ENCODE measurements at regions not wholly inside any gene's neighbourhood (a gene's known extent, or its start where the extent isn't known, plus 50 kb on each side); places are given as distances from the start of the nearest gene placed in this dataset.

- TF ChIP-seq, protein P1, sequence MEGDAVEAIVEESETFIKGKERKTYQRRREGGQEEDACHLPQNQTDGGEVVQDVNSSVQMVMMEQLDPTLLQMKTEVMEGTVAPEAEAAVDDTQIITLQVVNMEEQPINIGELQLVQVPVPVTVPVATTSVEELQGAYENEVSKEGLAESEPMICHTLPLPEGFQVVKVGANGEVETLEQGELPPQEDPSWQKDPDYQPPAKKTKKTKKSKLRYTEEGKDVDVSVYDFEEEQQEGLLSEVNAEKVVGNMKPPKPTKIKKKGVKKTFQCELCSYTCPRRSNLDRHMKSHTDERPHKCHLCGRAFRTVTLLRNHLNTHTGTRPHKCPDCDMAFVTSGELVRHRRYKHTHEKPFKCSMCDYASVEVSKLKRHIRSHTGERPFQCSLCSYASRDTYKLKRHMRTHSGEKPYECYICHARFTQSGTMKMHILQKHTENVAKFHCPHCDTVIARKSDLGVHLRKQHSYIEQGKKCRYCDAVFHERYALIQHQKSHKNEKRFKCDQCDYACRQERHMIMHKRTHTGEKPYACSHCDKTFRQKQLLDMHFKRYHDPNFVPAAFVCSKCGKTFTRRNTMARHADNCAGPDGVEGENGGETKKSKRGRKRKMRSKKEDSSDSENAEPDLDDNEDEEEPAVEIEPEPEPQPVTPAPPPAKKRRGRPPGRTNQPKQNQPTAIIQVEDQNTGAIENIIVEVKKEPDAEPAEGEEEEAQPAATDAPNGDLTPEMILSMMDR (IDR thresholded peaks at IDR 0.05; ENCODE audit: borderline replicate concordance, extremely low read depth, insufficient read depth) = no peak
- Histone ChIP-seq H3K9me3 (ENCODE audit: control insufficient read depth in 2 of 3, insufficient read depth in 1 of 3, low read length in 3 of 3) (no peaks in the 10 kb centered on the region), H3K4me1 (ENCODE audit: control insufficient read depth in 2 of 3, insufficient read depth in 2 of 3, low read depth in 1 of 3, low read length in 3 of 3) (no peaks in the 10 kb centered on the region), H3K9ac (ENCODE audit: low read length in 3 of 3) (no peak overlapping the region), H3K4me3 (ENCODE audit: low read length in 3 of 3) (no peak overlapping the region), H3K27ac (ENCODE audit: low read depth in 2 of 2, low read length in 2 of 2) (no peak overlapping the region), H3K27me3 (ENCODE audit: control insufficient read depth, insufficient read depth, low read length) (no peaks in the 10 kb centered on the region), H3K36me3 (ENCODE audit: control insufficient read depth in 2 of 3, insufficient read depth in 3 of 3, low read length in 3 of 3) (no peaks in the 10 kb centered on the region)
- DNase-seq = peak in 3 of 5 donors; percentile 26 to 40 (median 27)
- no peak for FAIRE-seq
- intact Hi-C loops (cut with DNase I) = no loop called here
Observed at GRCh38 chr4:124483048-124483906, 229.3 kb downstream of the ANKRD50 start.

GRCh38 chr4:124484008-124484407 lies 228.5 kb downstream of the ANKRD50 start:
- no peak overlapping the region for H3K27ac ChIP-seq (ENCODE audit: low read depth in 2 of 2, low read length in 2 of 2)
- H3K4me1 ChIP-seq (ENCODE audit: control insufficient read depth in 2 of 3, insufficient read depth in 2 of 3, low read depth in 1 of 3, low read length in 3 of 3) = no peaks in the 10 kb centered on the region
- no peak for DNase-seq
- H3K9me3 ChIP-seq (ENCODE audit: control insufficient read depth in 2 of 3, insufficient read depth in 1 of 3, low read length in 3 of 3) = no peaks in the 10 kb centered on the region
- H3K27me3 ChIP-seq (ENCODE audit: control insufficient read depth, insufficient read depth, low read length) = no peaks in the 10 kb centered on the region
- TF ChIP-seq, protein P1 (IDR thresholded peaks at IDR 0.05; ENCODE audit: borderline replicate concordance, extremely low read depth, insufficient read depth) = no peak
- H3K36me3 ChIP-seq (ENCODE audit: control insufficient read depth in 2 of 3, insufficient read depth in 3 of 3, low read length in 3 of 3) = no peaks in the 10 kb centered on the region
- no peak for FAIRE-seq
- no peak overlapping the region for H3K4me3 ChIP-seq (ENCODE audit: low read length in 3 of 3)
- H3K9ac ChIP-seq (ENCODE audit: low read length in 3 of 3) = no peak overlapping the region
- intact Hi-C loops (cut with DNase I) = no loop called here

- no peak overlapping the region for H3K4me3 ChIP-seq (ENCODE audit: low read length in 3 of 3)
- H3K27ac ChIP-seq (ENCODE audit: low read depth in 2 of 2, low read length in 2 of 2) = no peak overlapping the region
- DNase-seq (no peak), FAIRE-seq (no peak)
- no peaks in the 10 kb centered on the region for H3K36me3 ChIP-seq (ENCODE audit: control insufficient read depth in 2 of 3, insufficient read depth in 3 of 3, low read length in 3 of 3)
- TF ChIP-seq, protein P1 (IDR thresholded peaks at IDR 0.05; ENCODE audit: borderline replicate concordance, extremely low read depth, insufficient read depth) = no peak
- H3K27me3 ChIP-seq (ENCODE audit: control insufficient read depth, insufficient read depth, low read length) = no peaks in the 10 kb centered on the region
- intact Hi-C loops (cut with DNase I) = no loop called here
- no peaks in the 10 kb centered on the region for H3K4me1 ChIP-seq (ENCODE audit: control insufficient read depth in 2 of 3, insufficient read depth in 2 of 3, low read depth in 1 of 3, low read length in 3 of 3)
- no peaks in the 10 kb centered on the region for H3K9me3 ChIP-seq (ENCODE audit: control insufficient read depth in 2 of 3, insufficient read depth in 1 of 3, low read length in 3 of 3)
- H3K9ac ChIP-seq (ENCODE audit: low read length in 3 of 3) = no peak overlapping the region
Observed at GRCh38 chr4:124484940-124485339, 227.6 kb downstream of the ANKRD50 start.
